Body of pancreas (tissue), 4 donors: ENCODE measurements at regions not wholly inside any gene's neighbourhood (a gene's known extent, or its start where the extent isn't known, plus 50 kb on each side); places are given as distances from the start of the nearest gene placed in this dataset.
"Not testable (repeated sequence)": the region's sequence is repeated elsewhere in the genome, so short reads cannot be mapped to it uniquely, and the experiment has no call there.

ENCODE experiments used
- ATAC-seq: fragments of 150-250 bp; one replicate; pipeline ENCODE4 v1.9.1; 2016
- DNase-seq, 4 donors: peaks; one replicate each; pipeline ENCODE4 v3.0.0-alpha.2; 2019
- H3K27ac ChIP-seq, 4 donors: fragments of 200-600 bp; sonication (generic); 1 replicate in 3 of 4; 2 replicates in 1 of 4; pipeline versions ENCODE4 v1.5.1 to v1.6.1; 2016 to 2019; ENCODE audit warnings: mild to moderate bottlenecking in 1 of 4, mixed read lengths in 1 of 4, moderate library complexity in 1 of 4
- H3K27me3 ChIP-seq, 2 donors: fragments of 200-600 bp; sonication (generic); one replicate each; pipeline ENCODE4 v1.6.0; 2016; ENCODE audit warnings: mild to moderate bottlenecking in 1 of 2
- H3K36me3 ChIP-seq, 2 donors: fragments of 200-600 bp; sonication (generic); replicated peaks in 1 of 2; 2 replicates each; pipeline ENCODE4 v1.5.1; 2016; ENCODE audit warnings: low read depth in 2 of 2; ENCODE audit not compliant: insufficient read depth in 1 of 2
- H3K4me1 ChIP-seq: fragments of 200-600 bp; sonication (generic); one replicate; pipeline ENCODE4 v1.6.0; 2016
- H3K4me3 ChIP-seq, 2 donors: fragments of 200-600 bp; sonication (generic); 1 replicate in 1 of 2; 2 replicates in 1 of 2; pipeline ENCODE4 v1.5.1; 2016 to 2019
- H3K9me3 ChIP-seq, 3 donors: fragments of 200-600 bp; sonication (generic); 1 replicate in 2 of 3; 2 replicates in 1 of 3; pipeline ENCODE4 v1.5.1; 2016
- POLR2A ChIP-seq, 3 donors: fragments of 450-650 bp; IDR thresholded peaks; one replicate each; pipeline ENCODE4 v1.6.1; 2016; ENCODE audit warnings: antibody characterized with exemption in 3 of 3, mild to moderate bottlenecking in 2 of 3
- WGBS, 2 donors: methylation state at CpG; one replicate each; pipeline ENCODE4 v1.1.5; 2017; 5-methylcytosine and 5-hydroxymethylcytosine counted together
- intact Hi-C: fragments of 100-400 bp; cut with DNase I; formaldehyde crosslinking; loops from one replicate; pipeline ENCODE4 v1.15.1; 2023
- TF ChIP-seq, protein P1 (sequence below), 7 experiments: fragments of 450-650 bp in 4 of 7; fragments of 200-600 bp in 3 of 7; sonication (generic) in 3 of 7; IDR thresholded peaks; one replicate each; pipeline ENCODE4 v1.5.1; 2016 to 2019; ENCODE audit warnings: antibody characterized with exemption in 7 of 7

GRCh38 chr4:94152466-94152865 lies 55.2 kb upstream of the SMARCAD1 start:
- Histone ChIP-seq H3K27ac (no peak overlapping the region), H3K36me3 (no peaks in the 10 kb centered on the region), H3K4me3 (no peak overlapping the region), H3K27me3 (no peaks in the 10 kb centered on the region), H3K9me3 (no peaks in the 10 kb centered on the region), H3K4me1 (no peaks in the 10 kb centered on the region)
- no peak for DNase-seq
- intact Hi-C loops, result no loop called here
- TF ChIP-seq, protein P1, sequence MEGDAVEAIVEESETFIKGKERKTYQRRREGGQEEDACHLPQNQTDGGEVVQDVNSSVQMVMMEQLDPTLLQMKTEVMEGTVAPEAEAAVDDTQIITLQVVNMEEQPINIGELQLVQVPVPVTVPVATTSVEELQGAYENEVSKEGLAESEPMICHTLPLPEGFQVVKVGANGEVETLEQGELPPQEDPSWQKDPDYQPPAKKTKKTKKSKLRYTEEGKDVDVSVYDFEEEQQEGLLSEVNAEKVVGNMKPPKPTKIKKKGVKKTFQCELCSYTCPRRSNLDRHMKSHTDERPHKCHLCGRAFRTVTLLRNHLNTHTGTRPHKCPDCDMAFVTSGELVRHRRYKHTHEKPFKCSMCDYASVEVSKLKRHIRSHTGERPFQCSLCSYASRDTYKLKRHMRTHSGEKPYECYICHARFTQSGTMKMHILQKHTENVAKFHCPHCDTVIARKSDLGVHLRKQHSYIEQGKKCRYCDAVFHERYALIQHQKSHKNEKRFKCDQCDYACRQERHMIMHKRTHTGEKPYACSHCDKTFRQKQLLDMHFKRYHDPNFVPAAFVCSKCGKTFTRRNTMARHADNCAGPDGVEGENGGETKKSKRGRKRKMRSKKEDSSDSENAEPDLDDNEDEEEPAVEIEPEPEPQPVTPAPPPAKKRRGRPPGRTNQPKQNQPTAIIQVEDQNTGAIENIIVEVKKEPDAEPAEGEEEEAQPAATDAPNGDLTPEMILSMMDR (IDR thresholded peaks at IDR 0.05), result no peak
- no peak for TF ChIP-seq POLR2A (IDR thresholded peaks at IDR 0.05)
- no peak for ATAC-seq

DNA sequence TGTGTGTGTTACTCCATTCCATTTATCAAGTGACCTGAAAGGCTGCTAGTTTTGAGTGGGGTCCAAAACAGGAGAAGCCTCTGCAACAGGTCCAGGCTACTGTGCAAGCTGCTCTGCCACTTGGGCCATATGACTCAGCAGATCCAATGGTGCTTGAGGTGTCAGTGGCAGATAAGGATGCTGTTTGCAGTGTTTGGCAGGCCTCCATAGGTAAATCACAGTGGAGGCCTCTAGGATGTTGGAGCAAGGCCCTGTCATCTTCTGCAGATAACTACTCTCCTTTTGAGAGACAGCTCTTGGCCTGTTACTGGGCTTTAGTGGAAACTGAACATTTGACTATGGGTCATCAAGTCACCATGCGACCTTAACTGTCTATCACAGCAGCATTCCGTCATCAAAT lies 52.3 kb upstream of the SMARCAD1 start:
- H3K4me3 ChIP-seq, H3K27me3 ChIP-seq, ATAC-seq, intact Hi-C loops, DNase-seq, H3K36me3 ChIP-seq, H3K4me1 ChIP-seq, H3K9me3 ChIP-seq, H3K27ac ChIP-seq: not testable (repeated sequence)
- 74 to 93% methylated on average over 2 of the region's 2 CpGs for WGBS, 2 donors

- WGBS, 2 donors, result 71 to 96% methylated on average over 5 of the region's 5 CpGs
- Histone ChIP-seq H3K4me1 (no peaks in the 10 kb centered on the region), H3K36me3 (no peaks in the 10 kb centered on the region), H3K4me3 (no peak overlapping the region), H3K27me3 (no peaks in the 10 kb centered on the region), H3K9me3 (no peaks in the 10 kb centered on the region), H3K27ac (no peak overlapping the region)
- DNase-seq, result no peak
- intact Hi-C loops, result no loop called here
- no peak for ATAC-seq
- TF ChIP-seq, protein P1 (IDR thresholded peaks at IDR 0.05), result no peak
- no peak for TF ChIP-seq POLR2A (IDR thresholded peaks at IDR 0.05)
Measured at GRCh38 chr4:94156826-94157225, 50.8 kb upstream of the SMARCAD1 start.
